ENCODE measurements at regions not wholly inside any gene's neighbourhood (a gene's known extent, or its start where the extent isn't known, plus 50 kb on each side); places are given as distances from the start of the nearest gene placed in this dataset.

- TF ChIP-seq TAF1 (IDR thresholded peaks at IDR 0.05; ENCODE audit: borderline replicate concordance, insufficient read depth, low read length) (no peak), POLR2AphosphoS5 (IDR thresholded peaks at IDR 0.05; ENCODE audit: low read depth, low read length) (no peak), REST (IDR thresholded peaks at IDR 0.05; ENCODE audit: insufficient read depth in 1 of 2, low read depth in 2 of 2, low read length in 2 of 2) (no peak)
Observed at GRCh38 chr2:117411983-117412382, 402.5 kb upstream of the DDX18 start.

All from PFSK-1 (cell line).